Endodermal cell (in vitro differentiated cells): ENCODE measurements at regions not wholly inside any gene's neighbourhood (a gene's known extent, or its start where the extent isn't known, plus 50 kb on each side); places are given as distances from the start of the nearest gene placed in this dataset.

Experiments used
- DNase-seq: peaks from one replicate; pipeline ENCODE4 v3.0.0-alpha.2; 2017
- H3K27ac ChIP-seq: 2 replicates; pipeline ENCODE4 v1.5.1; 2013; ENCODE audit warnings: mild to moderate bottlenecking, low read depth, low read length, moderate library complexity
- H3K27me3 ChIP-seq: 2 replicates; pipeline ENCODE4 v1.6.1; 2013; ENCODE audit warnings: mild to moderate bottlenecking, low read length, moderate library complexity; ENCODE audit not compliant: insufficient read depth, control insufficient read depth, poor library complexity, severe bottlenecking
- H3K36me3 ChIP-seq: 2 replicates; pipeline ENCODE4 v1.7.0; 2013; ENCODE audit warnings: mild to moderate bottlenecking, low read length, moderate library complexity; ENCODE audit not compliant: control insufficient read depth, insufficient read depth
- H3K4me1 ChIP-seq: one replicate; pipeline ENCODE4 v1.7.0; 2013; ENCODE audit warnings: low read length; ENCODE audit not compliant: control insufficient read depth, insufficient read depth
- H3K4me3 ChIP-seq: 2 replicates; pipeline ENCODE4 v1.5.1; 2013; ENCODE audit warnings: mild to moderate bottlenecking, low read length, moderate library complexity
- H3K9ac ChIP-seq: 2 replicates; pipeline ENCODE4 v1.6.1; 2013; ENCODE audit warnings: mild to moderate bottlenecking, low read length, moderate library complexity; ENCODE audit not compliant: poor library complexity, severe bottlenecking; ENCODE audit errors: extremely low read depth
- H3K9me3 ChIP-seq: 2 replicates; pipeline ENCODE4 v1.6.1; 2013; ENCODE audit warnings: mild to moderate bottlenecking, low read length, moderate library complexity; ENCODE audit not compliant: control insufficient read depth
- H3K27ac Mint-ChIP-seq: 2 replicates; pipeline ENCODE4 v1.8.0; 2020; ENCODE audit warnings: mixed read lengths
- H3K27me3 Mint-ChIP-seq: 2 replicates; pipeline ENCODE4 v1.8.0; 2021; ENCODE audit warnings: mild to moderate bottlenecking, mixed read lengths; ENCODE audit not compliant: insufficient read depth
- H3K36me3 Mint-ChIP-seq: 2 replicates; pipeline ENCODE4 v1.8.0; 2020; ENCODE audit warnings: low read depth, mixed read lengths
- H3K4me1 Mint-ChIP-seq: 2 replicates; pipeline ENCODE4 v1.8.0; 2020; ENCODE audit warnings: mixed read lengths
- H3K4me3 Mint-ChIP-seq: 2 replicates; pipeline ENCODE4 v1.8.0; 2020; ENCODE audit warnings: mild to moderate bottlenecking, moderate library complexity, mixed read lengths
- H3K9me3 Mint-ChIP-seq: 2 replicates; pipeline ENCODE4 v1.8.0; 2020; ENCODE audit warnings: mild to moderate bottlenecking, mixed read lengths
- WGBS, 2 experiments: methylation state at CpG; one replicate each; pipeline versions ENCODE4 v1.1.5 to v1.1.7; 2013; ENCODE audit warnings: missing lambda C conversion rate in 2 of 2, mixed read lengths in 1 of 2; ENCODE audit not compliant: insufficient coverage in 1 of 2, insufficient read length in 1 of 2; 5-methylcytosine and 5-hydroxymethylcytosine counted together
- TF ChIP-seq, protein P1 (sequence below): fragments of 200-600 bp; sonication (generic); conservative IDR thresholded peaks from 2 replicates; pipeline ENCODE4 v1.5.0; 2021; ENCODE audit warnings: antibody characterized with exemption, mild to moderate bottlenecking

DNA sequence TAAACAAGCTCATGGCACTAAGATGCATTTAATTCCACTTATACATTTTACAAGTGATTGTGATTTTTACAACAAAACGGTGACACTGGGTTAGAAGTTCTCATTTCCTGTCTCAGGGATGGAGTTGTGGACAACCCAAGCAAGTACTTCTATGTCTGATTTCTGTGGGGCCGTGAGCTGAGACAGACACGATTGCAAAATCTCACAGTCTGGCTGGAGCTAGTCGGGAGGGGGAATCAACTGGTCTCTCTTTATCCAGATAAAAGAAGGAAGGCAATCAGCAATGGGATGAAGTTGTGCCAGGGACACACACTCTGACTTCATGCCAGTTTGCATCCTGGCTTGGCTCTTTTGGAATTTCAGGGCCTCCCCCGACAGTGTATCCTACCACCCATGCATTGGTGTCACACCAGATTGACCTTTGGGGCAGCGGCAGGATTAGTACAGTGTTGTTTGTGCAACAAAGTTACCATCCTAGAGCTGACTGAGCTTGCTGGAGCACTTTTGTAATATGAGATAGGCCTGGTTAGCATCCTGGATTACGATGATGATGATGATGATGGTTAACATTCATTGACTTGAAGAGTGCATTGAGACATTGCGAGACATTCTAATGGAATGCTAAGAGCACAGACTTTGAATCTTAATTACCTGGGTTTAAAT lies 98.8 kb downstream of the CTAGE1 start:
- no peak overlapping the region for H3K27ac ChIP-seq
- no peak for DNase-seq
- no peak overlapping the region for H3K27ac Mint-ChIP-seq

DNA sequence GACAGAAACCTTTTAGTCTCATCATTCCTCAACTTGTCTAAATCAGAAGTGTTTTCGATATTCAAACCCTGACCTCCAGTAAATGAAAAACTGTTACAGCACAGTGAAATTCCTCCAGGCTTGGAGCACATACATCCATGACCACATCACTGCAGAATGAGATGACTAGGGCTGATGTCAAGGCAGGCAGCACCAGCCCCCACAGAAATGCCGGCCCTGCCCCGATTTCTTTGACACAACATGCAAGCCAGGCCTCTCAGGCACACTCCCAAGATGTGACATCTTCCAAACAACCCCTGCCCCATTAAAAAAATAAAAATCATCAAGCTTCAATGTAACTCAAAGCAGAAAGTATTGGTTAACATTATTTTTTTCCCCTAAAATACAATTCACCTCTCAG lies 103.3 kb downstream of the CTAGE1 start:
- H3K36me3 Mint-ChIP-seq: no peaks in the 10 kb centered on the region
- H3K4me3 ChIP-seq: no peak overlapping the region
- WGBS, 2 experiments: 72 to 97% methylated on average over 2 to 3 of the region's 3 CpGs
- no peak overlapping the region for H3K4me3 Mint-ChIP-seq
- no peaks in the 10 kb centered on the region for H3K9me3 Mint-ChIP-seq
- no peaks in the 10 kb centered on the region for H3K9me3 ChIP-seq
- DNase-seq: no peak
- H3K9ac ChIP-seq: no peak overlapping the region
- H3K36me3 ChIP-seq: no peaks in the 10 kb centered on the region
- peaks cover 9% of the 10 kb centered on the region for H3K4me1 Mint-ChIP-seq
- no peaks in the 10 kb centered on the region for H3K27me3 ChIP-seq
- H3K27me3 Mint-ChIP-seq: peaks cover 71% of the 10 kb centered on the region
- H3K27ac ChIP-seq: no peak overlapping the region
- TF ChIP-seq, protein P1, sequence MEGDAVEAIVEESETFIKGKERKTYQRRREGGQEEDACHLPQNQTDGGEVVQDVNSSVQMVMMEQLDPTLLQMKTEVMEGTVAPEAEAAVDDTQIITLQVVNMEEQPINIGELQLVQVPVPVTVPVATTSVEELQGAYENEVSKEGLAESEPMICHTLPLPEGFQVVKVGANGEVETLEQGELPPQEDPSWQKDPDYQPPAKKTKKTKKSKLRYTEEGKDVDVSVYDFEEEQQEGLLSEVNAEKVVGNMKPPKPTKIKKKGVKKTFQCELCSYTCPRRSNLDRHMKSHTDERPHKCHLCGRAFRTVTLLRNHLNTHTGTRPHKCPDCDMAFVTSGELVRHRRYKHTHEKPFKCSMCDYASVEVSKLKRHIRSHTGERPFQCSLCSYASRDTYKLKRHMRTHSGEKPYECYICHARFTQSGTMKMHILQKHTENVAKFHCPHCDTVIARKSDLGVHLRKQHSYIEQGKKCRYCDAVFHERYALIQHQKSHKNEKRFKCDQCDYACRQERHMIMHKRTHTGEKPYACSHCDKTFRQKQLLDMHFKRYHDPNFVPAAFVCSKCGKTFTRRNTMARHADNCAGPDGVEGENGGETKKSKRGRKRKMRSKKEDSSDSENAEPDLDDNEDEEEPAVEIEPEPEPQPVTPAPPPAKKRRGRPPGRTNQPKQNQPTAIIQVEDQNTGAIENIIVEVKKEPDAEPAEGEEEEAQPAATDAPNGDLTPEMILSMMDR: no peak
- no peak overlapping the region for H3K27ac Mint-ChIP-seq
- no peaks in the 10 kb centered on the region for H3K4me1 ChIP-seq

More for the DNA sequence above, 98.8 kb downstream of the CTAGE1 start:
- Mint-ChIP-seq H3K27me3 (peaks cover 47% of the 10 kb centered on the region), H3K4me3 (no peak overlapping the region), H3K36me3 (no peaks in the 10 kb centered on the region), H3K4me1 (peaks cover 9% of the 10 kb centered on the region), H3K9me3 (no peaks in the 10 kb centered on the region)
- Histone ChIP-seq H3K9ac (no peak overlapping the region), H3K9me3 (no peaks in the 10 kb centered on the region), H3K27me3 (peaks cover 11% of the 10 kb centered on the region), H3K4me3 (no peak overlapping the region), H3K36me3 (no peaks in the 10 kb centered on the region), H3K4me1 (no peaks in the 10 kb centered on the region)
- WGBS, 2 experiments: 92 to 95% methylated on average over 7 to 8 of the region's 8 CpGs
- TF ChIP-seq, protein P1: no peak

DNA sequence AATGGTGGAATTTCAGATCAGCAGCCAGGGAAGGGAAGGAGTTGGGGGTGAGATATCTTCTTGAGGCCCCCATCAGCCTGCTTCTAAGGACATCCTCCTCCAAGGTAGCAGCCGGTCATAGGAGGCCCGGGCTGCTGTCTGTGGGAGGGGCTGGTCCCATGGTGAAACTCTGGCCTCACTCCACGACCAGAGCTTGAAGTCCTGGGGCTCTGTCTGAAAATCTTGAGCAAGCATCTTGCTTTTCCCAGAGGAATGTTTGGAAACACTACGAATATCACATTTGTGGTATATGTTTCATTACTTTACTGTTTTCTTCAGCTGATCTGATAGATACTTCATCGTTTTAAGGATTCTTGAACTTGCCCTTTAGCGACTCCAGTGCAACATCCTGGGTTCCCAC lies 103.7 kb downstream of the CTAGE1 start:
- H3K4me3 Mint-ChIP-seq: no peak overlapping the region
- peaks cover 7% of the 10 kb centered on the region for H3K4me1 Mint-ChIP-seq
- Histone ChIP-seq H3K9ac (no peak overlapping the region), H3K9me3 (no peaks in the 10 kb centered on the region), H3K27me3 (no peaks in the 10 kb centered on the region), H3K4me3 (no peak overlapping the region), H3K27ac (no peak overlapping the region), H3K36me3 (no peaks in the 10 kb centered on the region), H3K4me1 (no peaks in the 10 kb centered on the region)
- no peak for DNase-seq
- no peaks in the 10 kb centered on the region for H3K36me3 Mint-ChIP-seq
- H3K9me3 Mint-ChIP-seq: no peaks in the 10 kb centered on the region
- TF ChIP-seq, protein P1: no peak
- no peak overlapping the region for H3K27ac Mint-ChIP-seq
- peaks cover 69% of the 10 kb centered on the region for H3K27me3 Mint-ChIP-seq
- WGBS, 2 experiments: 87 to 94% methylated on average over 6 of the region's 6 CpGs
